HG02798 (cell line): ENCODE measurements at regions not wholly inside any gene's neighbourhood (a gene's known extent, or its start where the extent isn't known, plus 50 kb on each side); places are given as distances from the start of the nearest gene placed in this dataset.

ENCODE experiments used
- ATAC-seq: cut with Tn5 transposase; IDR thresholded peaks from one replicate; pipeline ENCODE4 v1.9.1; 2021; ENCODE audit warnings: mild to moderate bottlenecking; ENCODE audit not compliant: unreplicated experiment, poor library complexity

GRCh38 chr5:42908086-42908485 is 96.4 kb upstream of the SELENOP start:
- no peak for ATAC-seq

- ATAC-seq, result no peak
These were observed 94.1 kb upstream of the SELENOP start for GRCh38 chr5:42905827-42906226.

- no peak for ATAC-seq
These were observed 89.0 kb upstream of the SELENOP start for GRCh38 chr5:42900734-42901133.

GRCh38 chr5:42898760-42899159 is 87.1 kb upstream of the SELENOP start:
- no peak for ATAC-seq

- ATAC-seq, result no peak
These were observed 84.8 kb upstream of the SELENOP start for GRCh38 chr5:42896523-42896922.

GRCh38 chr5:42894057-42894456 is 82.4 kb upstream of the SELENOP start:
- ATAC-seq, result no peak

GRCh38 chr5:42889311-42889933 is 77.7 kb upstream of the SELENOP start:
- ATAC-seq, result peak; percentile 95

GRCh38 chr5:42888771-42889170 is 77.1 kb upstream of the SELENOP start:
- ATAC-seq, result no peak

GRCh38 chr5:42887575-42887974 is 75.9 kb upstream of the SELENOP start:
- no peak for ATAC-seq

GRCh38 chr5:42887097-42887496 is 75.4 kb upstream of the SELENOP start:
- no peak for ATAC-seq

- no peak for ATAC-seq
These were observed 74.9 kb upstream of the SELENOP start for GRCh38 chr5:42886635-42887034.

- ATAC-seq, result no peak
These were observed 72.6 kb upstream of the SELENOP start for GRCh38 chr5:42884326-42884725.

- ATAC-seq, result no peak
These were observed 69.9 kb upstream of the SELENOP start for GRCh38 chr5:42881416-42882117.

GRCh38 chr5:42880496-42881150 is 68.9 kb upstream of the SELENOP start:
- ATAC-seq, result no peak

GRCh38 chr5:42879291-42879690 is 67.6 kb upstream of the SELENOP start:
- no peak for ATAC-seq

- no peak for ATAC-seq
These were observed 66.9 kb upstream of the SELENOP start for GRCh38 chr5:42878550-42878949.

- no peak for ATAC-seq
These were observed 66.3 kb upstream of the SELENOP start for GRCh38 chr5:42878041-42878440.

- ATAC-seq, result no peak
These were observed 65.7 kb upstream of the SELENOP start for GRCh38 chr5:42877431-42877830.

- ATAC-seq, result no peak
These were observed 64.7 kb upstream of the SELENOP start for GRCh38 chr5:42876375-42876844.

GRCh38 chr5:42875785-42876374 is 64.2 kb upstream of the SELENOP start:
- ATAC-seq, result no peak

- ATAC-seq, result no peak
These were observed 63.5 kb upstream of the SELENOP start for GRCh38 chr5:42875211-42875610.
